Lower lobe of right lung (tissue), 2 donors: ENCODE measurements at regions not wholly inside any gene's neighbourhood (a gene's known extent, or its start where the extent isn't known, plus 50 kb on each side); places are given as distances from the start of the nearest gene placed in this dataset.

ENCODE experiments used
- ATAC-seq, 2 donors: fragments of 200-7000 bp; cut with Tn5 transposase; one replicate each; pipeline ENCODE4 v1.9.1; 2020 to 2022; ENCODE audit warnings: mild to moderate bottlenecking in 2 of 2, moderate library complexity in 2 of 2
- DNase-seq: peaks from one replicate; pipeline ENCODE4 v3.0.0-alpha.2; 2020
- H3K27ac ChIP-seq: fragments of 200-600 bp; one replicate; pipeline ENCODE4 v1.8.0; 2022
- H3K27me3 ChIP-seq: fragments of 200-600 bp; one replicate; pipeline ENCODE4 v1.8.0; 2022; ENCODE audit warnings: low read depth
- H3K36me3 ChIP-seq: fragments of 200-600 bp; one replicate; pipeline ENCODE4 v1.8.0; 2022; ENCODE audit warnings: mild to moderate bottlenecking
- H3K4me1 ChIP-seq: fragments of 200-600 bp; one replicate; pipeline ENCODE4 v1.8.0; 2022
- H3K4me3 ChIP-seq: fragments of 200-600 bp; one replicate; pipeline ENCODE4 v1.8.0; 2022; ENCODE audit warnings: mild to moderate bottlenecking
- H3K9me3 ChIP-seq: fragments of 200-600 bp; one replicate; pipeline ENCODE4 v1.8.0; 2022
- CTCF ChIP-seq: fragments of 200-600 bp; IDR thresholded peaks from one replicate; pipeline ENCODE4 v1.8.0; 2022; ENCODE audit warnings: antibody characterized with exemption, mild to moderate bottlenecking
- intact Hi-C: fragments of 100-400 bp; cut with DNase I; formaldehyde crosslinking; loops from one replicate; pipeline ENCODE4 v1.11.0; 2022
- donor health status: DM: no; HTN: yes; CAD: no; lungs with severe emphysema.

GRCh38 chr5:60312098-60312497, 387.9 kb downstream of the DEPDC1B start:
- H3K36me3 ChIP-seq = no peaks in the 10 kb centered on the region
- DNase-seq = no peak
- no peak for ATAC-seq
- H3K27me3 ChIP-seq = no peaks in the 10 kb centered on the region
- H3K4me3 ChIP-seq = no peak overlapping the region
- H3K27ac ChIP-seq = no peak overlapping the region
- no peaks in the 10 kb centered on the region for H3K9me3 ChIP-seq
- intact Hi-C loops = no loop called here
- no peaks in the 10 kb centered on the region for H3K4me1 ChIP-seq
- TF ChIP-seq CTCF = no peak

- Histone ChIP-seq H3K9me3 (no peaks in the 10 kb centered on the region), H3K4me1 (no peaks in the 10 kb centered on the region), H3K4me3 (no peak overlapping the region), H3K27ac (no peak overlapping the region), H3K27me3 (no peaks in the 10 kb centered on the region), H3K36me3 (no peaks in the 10 kb centered on the region)
- ATAC-seq (no peak), DNase-seq (no peak)
- TF ChIP-seq CTCF = no peak
- intact Hi-C loops = no loop called here
Measured at GRCh38 chr5:60299944-60300343, 400.0 kb downstream of the DEPDC1B start.

- intact Hi-C loops = no loop called here
- no peak for TF ChIP-seq CTCF
- H3K27me3 ChIP-seq = no peaks in the 10 kb centered on the region
- ATAC-seq (no peak), DNase-seq (no peak)
- H3K4me3 ChIP-seq = no peak overlapping the region
- no peaks in the 10 kb centered on the region for H3K36me3 ChIP-seq
- H3K9me3 ChIP-seq = no peaks in the 10 kb centered on the region
- no peaks in the 10 kb centered on the region for H3K4me1 ChIP-seq
- H3K27ac ChIP-seq = no peak overlapping the region
Measured at GRCh38 chr5:60297658-60298057, 402.3 kb downstream of the DEPDC1B start.

- intact Hi-C loops = no loop called here
- Histone ChIP-seq H3K27me3 (no peaks in the 10 kb centered on the region), H3K27ac (no peak overlapping the region), H3K9me3 (no peaks in the 10 kb centered on the region), H3K36me3 (no peaks in the 10 kb centered on the region), H3K4me1 (no peaks in the 10 kb centered on the region), H3K4me3 (no peak overlapping the region)
- ATAC-seq (no peak), DNase-seq (no peak)
- TF ChIP-seq CTCF = no peak
Measured at GRCh38 chr5:60295423-60295822, 401.9 kb upstream of the PDE4D start.

GRCh38 chr5:60293518-60293917, 400.0 kb upstream of the PDE4D start:
- DNase-seq (no peak), ATAC-seq (no peak)
- no peaks in the 10 kb centered on the region for H3K27me3 ChIP-seq
- no peaks in the 10 kb centered on the region for H3K4me1 ChIP-seq
- no peaks in the 10 kb centered on the region for H3K9me3 ChIP-seq
- H3K4me3 ChIP-seq = no peak overlapping the region
- TF ChIP-seq CTCF = no peak
- no peaks in the 10 kb centered on the region for H3K36me3 ChIP-seq
- intact Hi-C loops = no loop called here
- no peak overlapping the region for H3K27ac ChIP-seq

GRCh38 chr5:60287174-60287771, 393.7 kb upstream of the PDE4D start:
- Histone ChIP-seq H3K9me3 (no peaks in the 10 kb centered on the region), H3K36me3 (no peaks in the 10 kb centered on the region), H3K27ac (no peak overlapping the region), H3K27me3 (no peaks in the 10 kb centered on the region), H3K4me3 (no peak overlapping the region), H3K4me1 (no peaks in the 10 kb centered on the region)
- TF ChIP-seq CTCF = peak; percentile 70
- DNase-seq (peak; percentile 76), ATAC-seq (peak; percentile 90 to 91)
- intact Hi-C loops = no loop called here
